ENCODE measurements at regions not wholly inside any gene's neighbourhood (a gene's known extent, or its start where the extent isn't known, plus 50 kb on each side); places are given as distances from the start of the nearest gene placed in this dataset.

DNA sequence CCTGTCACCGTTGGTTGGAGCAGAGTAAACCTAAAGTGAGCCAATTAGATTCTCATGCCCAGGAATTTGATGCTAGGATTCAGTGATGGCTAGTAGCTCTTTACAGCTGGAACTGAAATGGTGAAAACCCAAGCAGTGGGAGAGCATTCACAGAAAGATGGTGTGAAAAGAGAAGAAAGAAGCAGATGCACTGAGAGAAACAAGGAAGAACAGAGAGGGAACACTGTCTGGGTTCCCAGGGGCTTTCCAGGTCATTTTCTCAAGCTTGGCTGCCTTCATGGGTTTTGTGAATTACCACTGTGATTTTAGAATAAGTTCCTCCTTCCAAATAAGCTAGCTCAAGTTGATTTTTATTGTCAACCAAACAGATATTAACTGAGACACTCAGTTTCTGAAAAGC is 104.1 kb upstream of the AKIRIN2 start:
- TF ChIP-seq, protein P1, sequence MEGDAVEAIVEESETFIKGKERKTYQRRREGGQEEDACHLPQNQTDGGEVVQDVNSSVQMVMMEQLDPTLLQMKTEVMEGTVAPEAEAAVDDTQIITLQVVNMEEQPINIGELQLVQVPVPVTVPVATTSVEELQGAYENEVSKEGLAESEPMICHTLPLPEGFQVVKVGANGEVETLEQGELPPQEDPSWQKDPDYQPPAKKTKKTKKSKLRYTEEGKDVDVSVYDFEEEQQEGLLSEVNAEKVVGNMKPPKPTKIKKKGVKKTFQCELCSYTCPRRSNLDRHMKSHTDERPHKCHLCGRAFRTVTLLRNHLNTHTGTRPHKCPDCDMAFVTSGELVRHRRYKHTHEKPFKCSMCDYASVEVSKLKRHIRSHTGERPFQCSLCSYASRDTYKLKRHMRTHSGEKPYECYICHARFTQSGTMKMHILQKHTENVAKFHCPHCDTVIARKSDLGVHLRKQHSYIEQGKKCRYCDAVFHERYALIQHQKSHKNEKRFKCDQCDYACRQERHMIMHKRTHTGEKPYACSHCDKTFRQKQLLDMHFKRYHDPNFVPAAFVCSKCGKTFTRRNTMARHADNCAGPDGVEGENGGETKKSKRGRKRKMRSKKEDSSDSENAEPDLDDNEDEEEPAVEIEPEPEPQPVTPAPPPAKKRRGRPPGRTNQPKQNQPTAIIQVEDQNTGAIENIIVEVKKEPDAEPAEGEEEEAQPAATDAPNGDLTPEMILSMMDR (IDR thresholded peaks at IDR 0.05; ENCODE audit: insufficient read depth, low read depth, low read length) = no peak
- no peak overlapping the region for H3K4me3 ChIP-seq (ENCODE audit: low read depth, low read length)
- no peak for DNase-seq (ENCODE audit: low read depth)

DNA sequence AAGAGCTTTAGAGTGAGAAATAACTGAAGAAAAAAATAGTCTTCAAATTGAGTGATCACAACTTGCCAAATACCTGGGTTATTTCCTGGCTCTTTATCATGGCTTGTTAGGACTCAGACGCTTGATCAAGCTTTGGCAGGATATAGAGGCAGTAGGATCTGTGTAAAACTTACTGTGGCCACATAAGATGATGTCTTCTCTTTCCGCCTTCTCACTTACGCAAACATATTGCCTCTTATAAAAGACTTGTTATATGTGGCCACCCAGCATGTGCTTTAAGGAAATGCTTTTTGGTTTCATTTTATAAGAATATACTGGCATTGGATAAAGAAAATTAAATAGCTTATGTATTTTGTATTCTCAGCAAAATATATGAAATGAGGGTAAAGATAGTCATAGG is 101.8 kb upstream of the AKIRIN2 start:
- no peak for DNase-seq (ENCODE audit: low read depth)
- no peak overlapping the region for H3K4me3 ChIP-seq (ENCODE audit: low read depth, low read length)
- TF ChIP-seq, protein P1 (IDR thresholded peaks at IDR 0.05; ENCODE audit: insufficient read depth, low read depth, low read length) = no peak

DNA sequence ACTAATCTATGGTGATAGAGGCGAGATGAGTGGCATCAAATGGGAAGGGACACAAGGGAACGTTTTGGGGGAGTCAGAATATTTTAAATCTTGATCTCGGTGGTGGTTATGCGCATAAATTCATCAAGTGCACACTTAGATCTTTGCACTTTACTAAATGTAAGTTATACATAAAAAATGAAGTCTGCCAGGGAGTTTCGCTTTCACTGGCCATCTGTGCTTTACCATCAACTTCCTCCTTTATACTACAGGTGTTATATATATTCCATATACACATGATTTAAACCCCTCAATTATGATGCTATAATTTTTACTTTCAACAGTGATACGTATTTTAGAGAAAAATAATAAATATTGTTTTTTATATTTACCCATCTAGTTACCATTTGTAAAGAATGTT is 97.6 kb upstream of the AKIRIN2 start:
- TF ChIP-seq, protein P1 (IDR thresholded peaks at IDR 0.05; ENCODE audit: insufficient read depth, low read depth, low read length) = no peak
- no peak for DNase-seq (ENCODE audit: low read depth)

DNA sequence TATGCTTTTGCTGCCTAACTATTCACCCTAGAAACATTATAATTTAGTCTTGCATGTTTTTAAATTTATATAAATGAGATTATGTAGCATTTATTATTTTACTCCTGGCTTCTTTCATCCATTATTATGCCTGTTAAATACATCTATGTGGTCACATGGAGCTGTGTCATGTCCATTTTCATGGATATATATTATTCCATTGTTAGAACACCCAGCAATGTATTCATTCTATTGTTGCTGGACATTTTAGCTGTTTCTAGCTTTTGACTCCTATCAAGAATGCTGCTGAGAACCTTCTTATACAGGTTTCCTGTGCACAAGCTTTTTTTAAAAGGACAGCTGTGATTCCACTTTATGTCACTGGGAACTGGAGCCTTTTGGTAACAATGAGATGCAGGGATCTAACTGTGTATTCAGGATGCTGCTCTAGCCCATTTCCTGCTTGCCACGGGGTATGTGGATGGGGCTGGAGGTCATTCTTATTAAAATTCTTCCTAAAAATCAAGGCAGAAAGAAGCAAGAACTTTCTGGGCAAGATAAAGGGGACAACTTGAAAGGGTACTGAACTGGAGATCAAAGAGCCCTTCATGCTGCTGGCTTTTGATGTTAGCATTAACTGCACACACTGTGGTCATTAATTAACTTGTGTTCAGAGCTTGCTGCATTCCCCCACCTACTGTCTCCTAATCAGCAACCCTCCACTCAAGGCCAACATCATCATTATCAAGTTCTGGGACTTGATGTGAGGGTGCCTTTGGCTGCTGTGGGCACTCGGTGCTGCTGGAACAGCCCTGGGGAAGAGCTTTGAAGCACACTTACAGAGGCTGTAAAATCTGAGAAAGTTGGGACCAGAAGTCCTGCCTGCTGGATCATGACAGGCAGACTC is 96.6 kb upstream of the AKIRIN2 start:
- H3K4me3 ChIP-seq (ENCODE audit: low read depth, low read length) = no peak overlapping the region
- TF ChIP-seq, protein P1 (IDR thresholded peaks at IDR 0.05; ENCODE audit: insufficient read depth, low read depth, low read length) = no peak
- no peak for DNase-seq (ENCODE audit: low read depth)

More for the DNA sequence above, 97.6 kb upstream of the AKIRIN2 start:
- H3K4me3 ChIP-seq (ENCODE audit: low read depth, low read length) = no peak overlapping the region

DNA sequence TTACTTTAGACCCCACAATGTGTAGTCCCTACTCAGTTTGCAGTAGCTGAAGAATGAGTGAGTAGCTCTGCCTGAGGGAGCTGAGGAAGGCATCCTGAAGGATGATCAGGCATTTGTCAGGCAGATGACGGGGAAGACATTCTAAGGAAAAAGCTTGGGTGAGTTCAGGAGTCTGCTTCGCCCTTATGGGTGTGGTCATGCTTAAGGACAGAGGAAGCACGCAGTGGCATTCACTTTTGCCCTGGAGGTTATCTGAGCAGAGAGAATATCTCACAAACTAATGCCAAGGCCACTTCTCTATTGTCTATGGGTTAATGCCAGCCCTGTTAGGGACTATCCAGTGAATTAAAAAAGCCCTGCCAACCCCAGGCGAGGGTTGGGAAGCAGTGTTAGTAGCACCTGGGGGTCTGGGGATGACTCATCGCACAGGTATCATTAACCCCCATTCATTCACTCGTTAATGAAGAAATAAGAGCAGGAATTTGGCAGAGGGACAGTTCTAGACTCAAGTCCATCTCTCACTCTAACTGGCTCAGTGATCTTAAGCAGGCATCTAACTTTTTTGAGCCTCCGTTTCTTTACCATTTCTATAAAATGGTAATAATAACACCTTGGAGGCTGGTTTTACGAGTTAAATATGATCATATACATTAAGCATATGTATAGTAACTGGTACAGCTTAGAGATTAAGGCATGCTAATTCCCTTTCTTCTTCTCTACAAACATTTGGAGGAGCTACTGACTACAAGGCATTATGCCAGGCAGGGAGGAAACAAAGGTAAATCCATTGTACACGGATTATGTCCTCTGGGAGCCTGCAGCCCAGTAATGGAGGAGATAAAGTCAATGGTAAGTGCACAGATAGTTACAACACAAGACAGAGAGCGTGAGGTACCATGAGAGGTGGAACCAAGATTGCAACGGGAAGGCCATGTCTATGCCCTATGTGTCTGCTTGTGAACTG is 93.2 kb upstream of the AKIRIN2 start:
- H3K4me3 ChIP-seq (ENCODE audit: low read depth, low read length) = no peak overlapping the region
- DNase-seq (ENCODE audit: low read depth) = no peak
- TF ChIP-seq, protein P1 (IDR thresholded peaks at IDR 0.05; ENCODE audit: insufficient read depth, low read depth, low read length) = no peak

DNA sequence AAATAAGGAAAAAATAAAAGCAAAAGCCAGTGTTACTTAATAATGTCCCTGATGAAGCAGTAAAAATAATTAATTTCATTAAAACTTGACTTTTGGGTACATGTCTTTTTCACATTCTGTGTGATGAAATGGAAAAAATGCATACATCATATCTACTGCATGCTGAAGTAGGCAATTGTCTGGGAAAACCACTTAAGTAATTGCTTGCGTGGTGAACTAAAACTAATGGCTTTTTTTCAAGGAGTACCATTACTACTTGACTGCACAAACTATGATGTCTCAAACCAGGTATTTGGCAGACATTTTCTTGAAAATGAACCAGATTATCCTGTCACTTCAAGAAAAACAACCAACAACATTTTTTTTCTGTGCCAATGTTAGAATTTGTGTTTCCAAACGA is 91.3 kb upstream of the AKIRIN2 start:
- no peak for DNase-seq (ENCODE audit: low read depth)
- TF ChIP-seq, protein P1 (IDR thresholded peaks at IDR 0.05; ENCODE audit: insufficient read depth, low read depth, low read length) = no peak
- H3K4me3 ChIP-seq (ENCODE audit: low read depth, low read length) = no peak overlapping the region
